MM.1S (cell line): ENCODE measurements at regions not wholly inside any gene's neighbourhood (a gene's known extent, or its start where the extent isn't known, plus 50 kb on each side); places are given as distances from the start of the nearest gene placed in this dataset.

Source experiments
- CTCF ChIP-seq: fragments of 300-600 bp; sonication (generic); IDR thresholded peaks from 2 replicates; pipeline ENCODE4 v1.5.1; 2016; ENCODE audit warnings: antibody characterized with exemption, low read length, mixed read lengths
- EZH2 ChIP-seq: fragments of 300-600 bp; sonication (generic); optimal IDR thresholded peaks from 2 replicates; pipeline ENCODE3; 2017; ENCODE audit warnings: low read depth, mild to moderate bottlenecking, antibody characterized with exemption, low read length, mixed read lengths

GRCh38 chr11:28447226-28447625, 339.0 kb downstream of the METTL15 start:
- TF ChIP-seq CTCF = no peak
- no peak for TF ChIP-seq EZH2
